ENCODE measurements at regions not wholly inside any gene's neighbourhood (a gene's known extent, or its start where the extent isn't known, plus 50 kb on each side); places are given as distances from the start of the nearest gene placed in this dataset.
"Not testable (repeated sequence)": the region's sequence is repeated elsewhere in the genome, so short reads cannot be mapped to it uniquely, and the experiment has no call there.

DNA sequence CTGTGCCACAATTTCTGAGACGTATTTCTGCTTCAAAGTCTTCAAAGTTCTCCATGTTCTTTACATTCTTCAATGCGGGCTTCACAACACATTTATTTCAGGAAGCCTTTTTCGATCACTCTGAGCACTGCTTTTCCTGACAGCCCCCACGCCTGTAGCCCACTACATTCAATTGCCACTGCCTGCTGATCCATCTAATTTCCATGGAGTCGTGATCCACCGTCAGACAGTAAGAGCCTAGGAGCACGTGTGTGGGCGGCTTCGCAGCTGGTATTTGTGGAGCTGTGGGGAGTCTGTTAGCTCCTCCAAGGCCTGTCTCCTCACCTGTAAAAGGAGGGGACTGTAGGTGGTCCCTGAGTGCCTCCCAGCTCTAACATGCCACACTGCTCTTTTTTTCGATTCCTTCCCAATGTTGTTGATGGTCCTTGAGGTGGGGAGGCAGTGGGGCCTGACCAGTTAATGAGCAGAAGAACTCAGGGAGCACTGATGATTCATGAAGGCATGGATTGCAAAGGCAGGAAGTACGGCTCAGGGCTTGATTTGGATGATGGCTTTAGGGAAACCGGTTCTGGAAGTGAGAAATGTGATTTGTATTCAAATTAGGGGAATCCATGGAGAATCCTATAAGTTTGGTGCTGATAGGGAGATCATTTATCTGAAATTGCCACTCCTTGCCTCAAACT is 401.1 kb upstream of the PODXL start:
- DNase-seq: no peak

DNA sequence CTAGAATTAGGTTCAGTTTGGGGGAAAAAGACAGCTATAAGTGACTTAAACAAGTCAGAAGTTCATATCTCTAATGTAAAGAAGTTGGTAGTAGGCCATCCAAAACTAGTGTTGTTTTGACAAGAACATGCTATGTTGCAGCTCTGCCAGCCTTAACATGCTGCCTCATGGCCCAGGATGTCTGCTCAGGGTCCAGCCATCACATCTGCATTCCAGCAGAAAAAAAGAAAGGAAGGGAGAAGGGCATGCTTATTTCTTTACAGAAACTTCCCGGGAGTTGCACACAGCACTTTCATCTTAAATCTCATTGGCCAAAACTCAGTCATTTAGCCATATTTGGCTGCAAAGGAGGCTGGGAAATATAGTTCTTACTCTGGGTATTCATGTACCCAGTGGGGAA is 400.4 kb upstream of the PODXL start:
- DNase-seq: no peak

DNA sequence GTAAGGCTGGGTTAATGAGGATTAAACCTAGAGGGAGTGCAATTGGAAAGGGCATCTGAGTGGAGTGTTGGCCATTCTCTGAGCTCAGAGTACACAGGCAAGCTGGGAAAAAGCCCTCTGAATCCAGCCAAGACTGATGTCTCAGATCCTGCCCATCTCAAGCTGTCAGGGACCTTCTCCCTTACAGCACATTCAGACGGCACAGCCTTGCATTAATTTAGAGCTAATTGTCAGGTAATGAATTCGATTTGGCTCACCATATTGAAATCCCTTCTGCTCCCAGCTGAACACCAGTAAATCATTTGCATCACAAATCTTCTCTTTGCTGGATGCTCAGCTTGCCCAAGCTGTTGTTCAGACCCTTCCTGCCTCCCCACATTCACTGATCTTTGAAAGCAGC is 399.3 kb upstream of the PODXL start:
- DNase-seq: no peak

DNA sequence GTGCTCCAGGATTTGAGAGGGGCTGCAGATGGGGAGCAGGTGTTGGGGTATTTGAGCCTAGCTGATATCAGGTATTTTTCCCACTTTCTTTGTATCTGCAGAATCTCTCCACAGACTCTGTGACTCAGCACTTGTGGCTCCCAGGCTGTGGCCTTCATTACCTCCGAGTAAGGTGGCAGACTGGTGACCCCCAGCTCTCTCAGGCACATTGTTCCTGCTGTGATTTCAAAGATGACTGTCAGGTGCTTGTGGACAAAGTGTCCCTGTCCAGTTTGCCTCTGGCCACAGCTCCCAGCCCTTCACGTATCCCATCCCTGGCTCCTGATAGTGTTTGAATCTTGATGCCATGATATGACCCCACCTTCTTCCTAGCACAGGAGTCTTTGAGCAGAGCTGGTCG is 396.8 kb upstream of the PODXL start:
- no peak for DNase-seq

DNA sequence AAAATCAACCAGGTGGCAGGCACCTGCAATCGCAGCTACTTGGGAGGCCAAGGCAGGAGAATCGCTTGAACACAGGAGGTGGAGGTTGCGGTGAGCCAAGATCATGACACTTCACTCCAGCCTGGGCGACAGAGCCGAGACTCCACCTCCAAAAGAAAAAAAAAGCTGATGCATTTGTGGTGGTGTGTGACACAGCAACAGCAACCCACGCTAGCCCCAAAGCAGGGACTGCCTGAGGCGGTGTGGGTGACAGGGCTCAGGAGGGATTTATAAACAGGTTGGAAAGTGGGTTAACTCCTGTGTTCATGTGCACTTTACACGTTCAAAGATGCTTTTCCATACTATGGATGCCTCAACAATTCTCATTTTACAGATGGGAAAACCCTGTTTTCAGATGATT is 395.9 kb upstream of the PODXL start:
- DNase-seq: no peak

DNA sequence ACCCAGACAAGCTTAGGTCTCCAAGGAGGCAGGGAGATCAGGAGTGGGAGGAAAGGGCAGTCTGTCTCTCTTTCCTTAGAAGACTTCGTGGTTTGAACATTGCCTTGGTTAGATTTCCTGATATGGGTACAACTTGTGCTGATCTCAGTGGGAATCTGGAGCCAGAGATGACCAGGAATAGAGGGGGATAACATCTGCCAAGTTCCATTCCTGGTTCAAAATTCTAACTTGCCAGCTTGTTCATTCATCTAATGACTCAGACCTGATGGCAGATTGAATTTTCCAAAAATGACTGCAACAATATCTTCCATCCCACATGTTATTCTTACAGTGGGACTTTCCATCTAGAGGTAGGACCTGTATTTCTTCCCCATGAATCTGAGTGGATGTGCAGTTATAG is 394.3 kb upstream of the PODXL start:
- no peak for DNase-seq

DNA sequence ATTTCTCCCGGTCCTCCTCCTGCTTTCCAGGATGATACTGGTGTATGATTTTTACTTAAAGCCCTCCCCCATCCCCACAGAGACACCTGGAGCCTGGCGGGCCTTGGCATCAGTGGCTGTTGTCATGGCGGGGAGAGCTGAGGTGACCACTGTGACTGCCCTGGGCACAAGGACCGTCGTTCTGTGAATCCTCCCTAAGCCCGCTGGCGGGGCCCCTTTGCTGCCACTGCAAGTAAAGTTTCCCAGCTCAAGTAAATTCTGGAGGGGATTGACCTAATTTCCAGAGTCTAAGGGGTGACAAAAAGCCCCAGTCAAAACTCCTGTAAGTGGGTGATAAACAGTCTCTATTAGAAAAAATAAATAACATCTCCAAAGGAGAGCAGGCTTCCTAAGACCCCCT is 393.2 kb upstream of the PODXL start:
- no peak for DNase-seq

DNA sequence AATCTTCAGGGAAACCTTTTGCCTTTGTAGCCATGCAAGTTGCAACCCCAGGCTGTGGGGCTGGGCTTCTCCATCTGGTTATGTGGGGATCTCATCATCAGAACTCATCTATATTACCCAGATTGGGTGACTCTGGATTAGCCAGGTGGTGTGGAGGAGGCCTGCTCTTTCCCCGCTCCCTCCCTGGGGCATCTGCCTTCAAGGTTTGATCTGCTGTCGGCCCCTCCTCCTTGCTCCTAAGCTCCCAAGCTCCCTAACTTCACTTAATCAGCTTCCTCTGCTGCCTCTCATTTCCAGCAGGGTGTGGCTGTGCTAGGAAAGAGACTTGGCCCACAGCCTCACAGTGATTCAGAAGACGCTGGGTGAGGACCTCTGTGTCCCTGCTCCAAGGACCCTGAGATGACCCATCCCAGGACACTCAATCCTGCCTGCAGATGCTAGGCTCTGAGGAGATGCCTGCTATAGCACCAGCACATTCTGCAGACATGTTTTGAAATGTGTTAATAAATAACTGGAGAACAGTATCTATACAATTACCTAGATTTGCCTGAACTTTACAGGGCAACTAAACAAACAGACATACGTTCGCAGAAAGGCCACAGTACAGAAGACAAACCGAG is 392.1 kb upstream of the PODXL start:
- DNase-seq: no peak

DNA sequence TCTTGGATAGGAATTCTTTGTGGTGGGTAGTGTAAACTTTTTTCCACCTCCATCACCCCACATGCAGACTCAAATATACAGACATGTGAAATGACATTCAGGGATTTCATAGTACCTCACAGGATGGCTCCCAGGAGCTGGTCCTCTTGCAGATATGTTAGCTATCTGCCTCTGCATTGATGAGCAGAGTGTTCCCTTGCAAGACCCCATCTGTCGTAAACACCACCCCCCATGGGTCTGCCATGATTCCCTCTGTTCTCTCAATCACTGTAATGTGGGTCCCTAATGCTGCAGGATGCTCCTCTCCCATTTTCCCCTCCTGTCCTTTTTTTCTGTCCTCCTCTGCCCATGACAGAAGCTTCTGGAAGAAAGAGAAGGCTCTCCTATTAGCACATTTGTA is 391.2 kb upstream of the PODXL start:
- no peak for DNase-seq

DNA sequence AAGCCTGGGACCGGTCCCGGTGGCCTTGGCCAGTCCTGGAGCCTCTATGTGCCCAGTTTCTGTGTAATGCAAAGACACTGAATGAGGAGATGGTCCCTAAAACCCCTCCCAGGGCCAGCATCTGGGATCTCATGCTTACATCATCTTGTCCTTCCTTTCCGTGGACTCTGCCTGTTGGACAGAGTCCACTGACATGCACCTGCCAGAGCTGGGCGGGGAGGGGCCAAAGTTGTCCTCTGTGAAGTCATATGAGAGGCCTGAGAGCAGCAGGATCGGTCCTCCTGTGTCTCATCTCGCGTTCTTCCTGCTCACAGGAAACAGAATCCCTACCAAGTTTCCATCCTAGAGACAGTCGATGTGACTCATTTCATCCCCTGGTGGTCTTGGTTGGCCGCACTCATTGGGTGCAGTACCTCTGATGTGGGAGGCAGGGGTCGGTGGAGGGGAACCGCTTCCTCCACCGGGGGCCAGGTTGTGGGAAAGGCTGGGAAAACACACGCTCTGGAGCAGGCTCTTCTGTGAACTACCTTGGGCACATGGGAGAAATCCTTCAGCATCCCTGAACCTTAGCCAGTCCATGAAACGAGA is 389.6 kb upstream of the PODXL start:
- DNase-seq: no peak

DNA sequence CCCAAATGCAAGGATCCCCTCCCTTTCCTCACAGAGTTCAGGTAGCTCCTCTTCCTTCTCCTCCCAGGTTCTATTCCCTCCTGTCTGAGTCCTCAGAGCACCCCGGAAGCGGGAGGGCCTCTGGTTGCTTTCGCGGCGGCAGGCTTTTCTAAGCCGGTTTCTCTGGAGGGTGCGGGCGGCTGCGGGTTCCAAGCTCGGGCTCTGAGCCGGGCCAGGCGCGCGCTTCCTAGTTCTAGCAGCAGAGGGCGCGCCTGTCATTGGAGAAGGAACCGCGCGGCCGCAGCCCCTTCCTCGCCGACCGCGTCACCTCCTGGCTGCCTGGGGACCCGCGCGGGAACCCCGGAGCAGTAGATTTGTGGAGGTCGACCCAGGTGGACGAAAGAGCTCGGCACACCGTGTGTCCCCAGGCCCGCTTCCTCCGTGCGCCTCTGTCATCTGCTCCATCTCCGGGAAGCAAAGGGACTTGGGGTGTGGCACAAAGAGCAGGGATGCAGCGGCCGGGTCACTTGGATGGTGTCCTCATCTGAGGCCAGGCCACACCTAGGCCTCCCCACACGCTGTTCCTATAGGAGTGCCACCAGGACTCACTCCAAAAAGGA is 389.0 kb upstream of the PODXL start:
- no peak for DNase-seq

DNA sequence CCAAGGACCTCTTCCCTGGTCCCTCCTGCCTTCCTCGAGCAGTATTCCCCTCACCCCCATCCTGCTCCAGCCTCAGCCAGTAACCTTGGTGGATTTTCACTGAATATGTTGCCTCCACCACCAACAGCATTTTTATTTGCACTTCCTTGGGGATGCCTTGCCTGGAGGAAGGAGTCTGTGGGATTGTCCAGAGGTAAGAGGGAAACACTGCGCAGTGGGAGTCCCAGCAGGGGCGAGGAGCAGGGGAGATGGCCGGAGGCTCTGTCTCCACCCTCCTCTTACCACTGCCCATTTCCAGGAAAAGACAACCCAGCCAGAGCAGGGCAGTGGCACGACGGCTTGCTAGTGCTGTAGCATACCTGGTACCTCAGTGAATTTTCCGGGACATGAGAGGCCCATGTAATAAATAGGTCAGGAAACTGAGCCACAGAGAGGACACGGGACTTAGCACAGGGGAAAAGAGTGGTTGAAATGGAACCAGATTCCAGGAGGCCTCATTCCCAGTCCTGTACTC is 388.2 kb upstream of the PODXL start:
- DNase-seq: no peak

DNA sequence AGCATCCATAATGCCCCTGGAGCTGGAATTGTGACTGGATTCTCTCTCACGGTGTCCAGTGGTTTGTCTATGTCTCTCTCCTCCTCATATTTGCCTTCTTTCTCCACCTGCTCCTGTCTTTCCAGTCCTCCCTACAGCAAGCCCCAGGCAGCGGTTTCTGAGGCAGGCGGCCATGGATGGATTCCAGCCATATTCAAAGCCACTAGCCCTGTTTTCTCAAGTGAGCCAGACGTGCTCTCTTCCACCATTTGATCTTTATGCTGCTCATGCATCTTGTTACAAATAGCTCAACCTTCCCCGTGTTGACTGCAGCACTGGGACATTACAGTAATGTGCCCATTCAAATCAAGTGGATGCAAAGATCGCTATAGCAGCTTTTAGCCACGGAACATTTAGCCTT is 387.2 kb upstream of the PODXL start:
- DNase-seq: no peak

DNA sequence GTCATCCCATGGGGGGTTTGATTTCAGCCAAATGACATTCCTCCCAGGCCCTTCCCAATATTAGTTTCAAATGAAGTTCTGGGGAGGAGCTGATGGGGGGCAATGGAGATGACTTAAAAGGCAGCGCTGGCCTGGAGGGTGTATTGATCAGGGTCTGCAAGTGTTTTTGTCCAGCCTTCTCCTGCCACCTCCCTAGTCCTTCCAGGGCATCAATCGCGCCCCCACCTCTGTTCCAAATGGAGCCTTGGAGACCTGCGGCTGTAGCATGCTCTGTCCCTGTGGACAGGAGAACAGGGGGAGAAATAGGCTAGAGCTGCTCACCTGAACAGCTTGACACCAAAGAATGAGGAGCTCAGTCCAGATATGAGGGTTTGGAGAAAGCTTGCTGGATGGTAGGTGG is 386.8 kb upstream of the PODXL start:
- DNase-seq: no peak

DNA sequence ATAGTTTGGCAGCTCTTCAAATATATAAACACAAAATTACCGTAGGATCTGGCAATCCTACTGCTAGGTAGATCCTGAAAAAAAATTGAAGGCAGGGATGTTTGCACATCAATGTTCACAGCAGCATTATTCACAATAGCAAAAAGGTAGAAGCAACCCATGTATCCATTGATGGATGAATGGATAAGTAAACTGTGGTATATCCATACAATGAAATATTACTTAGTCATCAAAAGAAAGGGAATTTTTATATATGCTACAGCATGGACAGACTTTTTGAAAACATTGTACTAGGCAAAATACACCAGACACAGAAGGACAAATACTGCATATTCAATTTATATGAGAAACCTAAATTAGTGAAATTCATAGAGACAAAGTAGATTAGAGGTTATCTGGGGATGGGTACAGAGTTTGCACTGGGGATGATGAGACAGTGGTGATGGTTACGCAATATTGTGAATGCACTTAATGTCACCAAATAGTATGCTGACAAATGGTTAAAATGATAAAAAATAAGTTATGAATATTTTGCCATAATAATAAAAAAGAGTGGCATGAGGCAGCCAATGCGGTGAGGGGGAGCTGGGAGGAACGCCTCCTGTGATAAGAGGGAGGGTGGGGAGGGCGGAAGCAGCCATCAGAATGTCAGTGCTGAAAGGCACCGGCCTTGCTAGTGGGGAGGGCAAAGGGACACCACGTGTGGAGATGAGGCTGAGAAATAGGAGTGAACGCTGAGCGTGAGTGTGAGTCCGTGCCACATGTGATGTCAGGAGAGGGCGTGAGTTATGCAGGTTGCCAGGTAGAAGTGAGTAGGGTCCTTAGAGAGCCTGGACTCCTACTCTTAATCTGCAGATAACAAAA is 386.1 kb upstream of the PODXL start:
- no peak for DNase-seq

DNA sequence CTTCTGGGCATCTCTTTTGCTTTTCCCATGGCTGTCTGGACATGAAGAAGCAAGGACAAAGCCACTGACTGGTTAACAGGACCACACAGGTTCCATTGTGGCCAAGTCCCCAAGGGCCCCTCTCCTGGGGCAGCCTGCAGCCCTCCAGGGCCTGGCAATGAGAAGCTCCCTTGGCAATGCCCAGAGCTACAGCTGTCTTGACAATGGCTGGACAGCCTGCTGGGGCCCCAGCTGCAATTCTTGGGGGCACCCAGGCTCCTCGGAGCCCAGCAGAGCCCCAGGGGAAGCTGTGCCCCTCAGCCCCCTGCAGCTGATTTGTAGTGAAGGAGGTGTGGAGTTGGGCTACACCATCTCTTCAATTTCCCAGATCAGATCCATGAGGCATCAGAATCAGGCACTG is 384.9 kb upstream of the PODXL start:
- DNase-seq: no peak

DNA sequence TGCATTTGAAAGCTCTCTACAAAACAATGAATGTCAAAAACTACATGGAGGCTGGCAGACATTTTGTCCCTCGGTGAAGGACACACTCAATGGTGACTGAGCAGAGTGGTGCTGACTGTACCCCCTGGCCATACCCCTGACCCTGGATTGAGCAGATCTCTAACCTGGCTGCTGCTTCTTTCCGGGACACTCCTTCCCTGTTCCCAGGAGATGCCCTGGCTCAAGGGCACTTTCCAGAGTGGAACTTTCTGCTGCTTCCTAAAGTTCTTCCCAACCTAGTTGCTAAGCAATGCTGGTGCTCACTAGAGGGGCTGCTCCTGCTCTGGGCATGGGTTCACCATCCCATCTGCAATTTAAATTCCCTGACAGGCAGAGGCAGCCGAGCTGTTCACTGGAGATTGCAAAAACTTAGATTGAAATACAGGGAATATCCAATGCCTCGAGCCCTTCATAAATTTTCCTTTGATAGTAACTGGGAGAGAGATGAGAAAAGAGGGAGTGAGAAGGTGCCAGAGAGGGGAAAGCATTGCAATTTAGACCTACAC is 384.3 kb upstream of the PODXL start:
- DNase-seq: no peak

DNA sequence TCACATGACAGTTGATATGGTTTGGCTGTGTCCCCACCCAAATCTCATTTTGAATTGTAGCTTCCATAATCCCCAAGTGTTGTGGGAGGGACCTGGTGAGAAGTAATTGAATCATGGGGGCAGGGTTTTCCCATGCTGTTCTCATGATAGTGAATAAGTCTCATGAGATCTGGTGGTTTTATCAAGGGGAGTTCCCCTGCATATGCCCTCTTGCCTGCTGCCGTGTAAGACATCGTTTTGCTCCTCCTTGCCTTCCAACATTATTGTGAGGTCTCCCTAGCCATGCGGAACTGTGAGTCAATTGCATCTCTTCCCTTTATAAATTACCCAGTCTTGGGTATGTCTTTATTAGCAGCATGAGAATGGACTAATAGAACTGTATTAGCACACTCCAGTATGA is 382.4 kb upstream of the PODXL start:
- not testable (repeated sequence) for DNase-seq

DNA sequence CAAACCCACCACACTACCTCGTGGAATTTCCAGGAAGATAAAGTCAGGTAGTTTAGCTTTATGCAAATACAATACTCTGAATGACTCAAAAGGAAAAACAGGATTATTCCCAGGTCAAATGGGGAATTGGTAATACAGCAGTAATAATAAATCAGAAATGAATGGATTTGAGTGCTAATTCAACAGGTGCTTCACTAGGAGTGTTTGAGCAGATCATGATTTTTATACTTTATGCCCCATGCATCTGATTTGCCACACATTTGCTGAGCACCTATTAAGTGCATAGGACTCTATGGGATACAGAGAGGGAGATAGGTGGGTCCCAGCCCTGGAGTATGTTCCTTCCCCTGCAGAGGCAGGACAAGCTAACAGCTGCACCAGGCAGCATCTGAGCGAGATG is 381.4 kb upstream of the PODXL start:
- no peak for DNase-seq

DNA sequence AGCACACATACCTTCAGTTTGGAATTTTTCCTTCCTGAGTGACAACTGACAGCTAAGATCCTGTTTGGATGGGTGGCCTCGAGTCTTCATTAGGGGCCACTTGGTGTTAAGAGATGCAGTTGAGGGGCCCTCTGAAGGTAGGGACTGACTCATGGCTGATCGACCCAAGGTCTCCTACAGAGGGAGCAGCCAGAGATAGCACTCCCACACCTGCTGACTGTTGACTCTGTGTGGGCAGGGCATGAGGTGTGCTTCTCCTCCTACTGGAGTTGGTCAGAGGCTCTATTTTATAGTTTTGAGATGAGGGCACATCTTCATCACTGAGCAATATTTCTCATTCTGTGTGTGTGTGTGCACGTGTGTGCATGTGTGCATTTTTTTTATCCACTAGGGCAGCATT is 378.8 kb upstream of the PODXL start:
- no peak for DNase-seq

DNA sequence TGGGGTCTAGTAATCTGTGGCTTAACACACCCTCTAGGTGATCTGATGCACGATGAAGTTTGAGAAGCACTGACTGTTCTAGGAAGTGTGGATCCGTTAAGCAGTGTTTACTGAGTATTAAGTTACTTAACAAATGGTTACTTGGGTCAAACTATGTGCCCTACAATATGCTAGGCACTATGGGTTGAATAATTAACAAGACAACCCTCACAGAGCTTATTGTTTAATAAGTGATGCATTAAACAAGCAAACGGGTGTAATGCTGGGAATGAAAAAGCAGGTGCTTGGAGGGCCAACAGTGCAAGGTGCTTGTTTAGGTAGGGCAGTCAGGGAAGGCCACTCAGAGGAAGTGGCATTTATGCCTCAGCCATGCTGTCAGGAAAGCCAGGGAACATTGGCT is 378.0 kb upstream of the PODXL start:
- DNase-seq: no peak

DNA sequence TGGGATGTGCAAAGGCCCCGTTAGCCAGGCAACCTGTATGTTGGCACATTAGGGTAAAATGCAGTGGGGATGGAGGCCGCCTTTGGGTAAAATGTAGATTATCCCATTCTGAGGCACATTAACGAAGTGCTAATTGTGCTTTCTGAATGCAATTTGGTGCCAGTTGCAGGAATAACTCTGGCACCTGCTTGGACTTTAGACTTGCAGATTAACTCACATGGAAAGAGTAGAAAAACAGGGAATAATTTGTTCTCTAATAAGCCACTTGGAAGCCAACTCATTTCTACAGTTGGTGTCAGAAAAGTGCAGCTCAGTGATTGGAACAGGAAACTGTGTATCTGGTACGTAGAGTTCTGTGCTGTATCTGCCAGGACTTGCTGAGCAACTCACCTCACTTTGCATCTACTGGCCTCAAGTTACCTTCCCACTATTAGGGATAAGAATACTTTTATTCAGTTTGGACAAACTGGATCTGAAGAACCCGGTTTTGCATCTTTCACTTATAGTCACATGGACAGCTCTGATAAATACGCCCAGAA is 377.4 kb upstream of the PODXL start:
- no peak for DNase-seq

DNA sequence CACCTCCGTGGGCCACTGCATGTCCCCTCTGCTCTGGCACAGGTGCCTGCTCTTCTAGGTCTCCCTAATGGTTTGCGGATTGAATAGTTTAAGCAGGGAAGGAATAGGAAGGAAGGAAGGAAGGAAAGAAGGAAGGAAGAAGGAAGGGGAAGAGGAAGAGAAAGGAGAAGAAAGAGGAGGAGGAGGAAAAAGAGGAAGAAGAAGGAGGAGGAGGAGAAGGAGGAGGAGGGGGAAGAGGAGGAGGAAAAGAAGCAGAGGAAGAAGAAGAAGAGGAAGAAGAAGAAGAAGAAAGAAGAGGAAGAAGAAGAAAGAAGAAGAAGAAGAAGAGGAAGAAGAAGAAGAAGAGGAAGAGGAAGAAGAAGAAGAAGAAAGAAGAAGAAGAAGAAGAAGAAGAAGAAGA is 376.8 kb upstream of the PODXL start:
- DNase-seq: not testable (repeated sequence)

Data from CD4-positive, alpha-beta T cell treated with Interleukin-17A for 4 hours (primary cell).